Suppressor macrophage (primary cell): ENCODE measurements at regions not wholly inside any gene's neighbourhood (a gene's known extent, or its start where the extent isn't known, plus 50 kb on each side); places are given as distances from the start of the nearest gene placed in this dataset.

Source experiments
- DNase-seq, 4 experiments: peaks; one replicate each; pipeline ENCODE4 v3.0.0-alpha.2; 2020 to 2022

DNA sequence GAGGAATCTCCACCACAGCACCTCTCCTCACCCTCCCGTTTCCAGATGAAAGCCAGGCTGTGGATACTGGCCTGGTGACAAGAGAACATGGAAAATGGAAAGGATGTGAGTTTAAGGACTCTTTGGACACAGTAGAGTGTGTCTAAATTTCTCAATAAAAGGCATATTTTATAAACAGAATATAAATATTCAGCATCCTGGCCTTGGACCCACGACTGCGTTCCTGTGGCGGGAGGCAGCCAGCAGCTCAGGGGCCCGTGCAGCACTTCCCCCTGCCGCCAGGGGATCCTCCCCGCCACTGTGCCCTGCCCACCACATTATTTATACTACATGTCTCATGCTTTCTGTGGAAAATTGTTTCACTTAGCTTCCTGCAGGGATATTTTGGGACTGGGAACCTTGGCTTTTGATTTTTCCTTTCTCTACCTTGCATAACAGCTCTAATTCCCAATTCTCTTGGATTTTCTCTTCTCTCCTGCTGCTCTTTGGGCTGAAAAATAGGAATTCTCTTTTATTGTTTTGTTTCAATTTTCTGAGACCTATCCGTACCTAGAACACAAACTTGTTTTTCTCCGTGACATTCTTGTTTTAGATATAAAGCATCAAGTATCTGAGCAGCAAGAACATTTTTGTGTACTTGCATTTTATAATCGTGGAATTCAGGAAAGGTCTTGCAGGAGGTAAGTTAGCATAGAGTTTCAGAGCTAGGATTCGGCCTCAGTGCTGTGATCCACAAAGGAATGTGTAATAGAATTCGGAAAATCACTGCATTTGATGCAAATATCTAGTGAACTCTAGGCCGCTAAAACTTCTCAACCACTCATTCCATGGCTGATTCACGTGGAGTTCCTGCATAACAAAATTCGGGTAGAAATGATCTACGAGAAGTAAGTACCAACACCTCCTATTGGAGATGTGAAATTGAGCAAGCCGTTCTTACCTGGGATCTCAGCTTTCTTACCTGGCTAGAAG is 107.7 kb upstream of the SPATA13 start:
- DNase-seq, result no peak

DNA sequence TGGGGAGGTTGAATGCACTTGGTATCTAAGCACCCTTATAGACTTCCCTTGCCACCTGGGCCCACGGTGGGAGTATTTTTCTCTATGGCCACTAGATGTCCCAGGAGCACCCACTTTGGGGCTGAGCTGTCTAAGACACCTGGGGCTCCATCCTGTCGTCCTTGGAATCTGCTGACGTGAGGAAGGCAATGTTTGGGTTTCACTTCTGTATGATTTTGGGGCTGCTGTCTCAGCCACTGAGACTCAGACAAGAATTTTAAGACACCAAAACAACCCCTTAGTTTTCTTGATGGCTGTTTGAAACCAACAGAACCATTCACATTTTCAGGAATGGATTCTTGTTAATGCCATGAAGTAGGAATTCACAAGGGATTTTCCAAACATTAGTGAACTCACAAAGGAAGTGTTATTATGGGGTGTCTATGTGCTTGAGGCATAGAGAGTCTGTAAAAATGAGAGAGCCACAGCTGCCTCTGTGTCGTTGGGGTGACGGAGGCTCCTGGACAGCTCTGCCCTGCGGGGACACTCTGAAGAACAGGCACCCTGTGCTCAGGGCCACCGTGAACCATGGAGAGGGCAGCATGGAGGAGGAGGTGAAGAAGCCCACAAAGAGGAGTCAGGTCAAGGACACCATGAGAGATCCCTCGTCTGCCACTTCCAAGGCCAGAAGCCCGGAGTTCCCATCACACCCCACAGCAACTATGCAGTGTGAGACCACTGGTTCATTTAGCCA is 106.8 kb upstream of the SPATA13 start:
- DNase-seq, result peak; percentile 54 to 74 (median 66)

DNA sequence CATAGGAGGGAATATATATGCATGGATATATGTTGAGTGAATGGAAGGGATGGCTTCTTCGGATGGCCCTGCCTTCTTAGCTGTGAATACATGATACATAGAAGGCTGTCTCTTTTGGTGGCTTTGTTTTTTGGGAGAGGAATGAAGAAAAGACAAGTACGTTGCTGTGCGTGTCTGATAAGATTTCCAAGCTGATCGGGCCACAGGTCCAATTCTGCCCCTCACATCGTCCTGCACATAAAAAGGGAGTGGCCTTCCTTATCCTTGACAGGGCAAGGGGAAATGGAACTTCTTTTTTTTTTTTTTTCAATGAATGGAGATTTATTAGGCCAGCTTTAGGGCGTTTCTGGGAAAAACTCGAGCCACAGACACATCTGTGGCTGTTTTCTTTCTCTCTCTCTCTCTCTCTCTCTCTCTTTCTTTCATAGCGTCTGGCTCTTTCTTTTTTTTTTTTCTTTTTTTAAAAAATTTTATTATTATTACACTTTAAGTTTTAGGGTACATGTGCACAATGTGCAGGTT is 103.8 kb upstream of the SPATA13 start:
- DNase-seq, result no peak

DNA sequence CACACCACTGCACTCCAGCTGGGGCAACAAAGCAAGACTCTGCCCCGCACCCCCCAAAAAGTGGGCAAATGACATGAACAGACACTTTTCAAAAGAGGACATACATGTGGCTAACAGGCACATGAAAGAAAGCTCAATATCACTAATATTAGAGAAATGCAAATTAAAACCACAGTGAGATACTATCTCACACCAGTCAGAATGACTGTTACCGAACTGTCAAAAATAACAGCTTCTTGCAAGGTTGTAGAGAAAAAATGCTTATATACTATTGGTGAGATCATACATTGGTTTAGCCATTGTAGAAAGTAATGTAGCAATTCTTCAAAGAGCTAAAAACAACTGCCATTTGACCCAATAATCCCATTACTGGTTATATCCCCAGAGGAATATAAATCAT is 99.5 kb upstream of the SPATA13 start:
- no peak for DNase-seq

DNA sequence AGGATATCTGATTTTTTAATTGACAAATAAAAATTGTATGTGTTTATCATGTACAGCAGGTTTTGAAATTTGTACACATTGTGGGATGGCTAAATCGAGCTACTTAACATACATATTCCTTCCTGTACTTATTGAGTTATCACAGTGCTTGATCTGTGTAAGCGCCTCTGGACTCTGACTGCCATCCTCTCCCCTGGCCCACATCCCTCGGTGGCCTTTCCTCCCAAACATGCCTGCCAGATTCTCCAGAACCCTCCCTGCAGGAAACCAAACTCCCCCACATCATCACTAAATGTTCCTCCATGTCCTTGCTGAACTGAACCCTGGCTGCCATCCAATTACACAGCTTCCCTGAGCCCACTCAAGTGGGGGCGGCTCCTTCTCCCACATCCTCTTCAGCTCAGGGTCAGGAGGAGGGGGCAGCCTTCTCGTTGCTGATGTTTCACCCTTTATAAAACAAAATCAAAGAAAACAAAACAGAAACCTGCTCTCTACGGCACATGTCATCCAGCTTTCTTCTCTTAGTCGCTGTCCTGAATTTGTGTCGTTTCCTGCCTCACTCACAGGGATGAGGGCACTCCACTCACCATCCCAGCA is 97.1 kb upstream of the SPATA13 start:
- peak; percentile 14 to 60 (median 50) for DNase-seq

DNA sequence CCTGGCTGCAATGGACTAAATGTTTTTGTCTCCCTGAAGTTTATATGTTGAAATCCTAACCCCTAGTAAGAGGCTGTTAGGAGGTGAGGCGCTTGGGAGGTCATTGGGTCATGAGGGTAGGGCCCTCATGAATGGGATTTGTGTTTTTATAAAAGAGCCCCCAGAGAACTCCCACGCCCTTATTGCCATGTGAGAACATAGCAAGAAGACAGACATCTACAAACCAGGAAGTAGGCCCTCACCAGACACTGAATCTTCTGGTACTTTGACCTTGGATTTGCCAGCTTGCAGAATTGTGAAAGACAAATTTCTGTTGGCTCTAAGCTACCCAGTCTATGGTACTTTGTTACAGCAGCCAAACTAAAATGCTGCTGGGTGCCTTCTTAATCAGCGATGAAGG is 96.1 kb upstream of the SPATA13 start:
- peak; percentile 16 to 54 (median 36) for DNase-seq

DNA sequence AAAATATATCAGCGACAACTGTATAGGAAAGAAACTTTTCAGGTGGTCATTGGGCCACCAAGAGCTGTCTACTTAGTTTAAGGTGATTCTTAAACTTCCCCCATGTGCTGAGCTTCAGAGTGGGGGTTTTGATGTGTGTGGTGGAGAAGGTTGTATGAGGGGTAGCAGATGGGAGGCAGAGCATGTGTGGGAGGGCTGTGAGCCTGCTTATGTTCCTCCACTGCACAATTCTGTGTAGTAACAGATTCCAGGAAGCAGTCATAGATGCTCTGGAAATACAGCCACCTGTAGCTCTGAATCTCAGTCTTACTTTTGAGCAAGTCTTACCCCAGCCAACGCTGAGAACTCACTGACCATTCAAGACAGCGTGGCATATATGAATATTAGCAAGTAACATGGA is 95.3 kb upstream of the SPATA13 start:
- DNase-seq, result no peak

DNA sequence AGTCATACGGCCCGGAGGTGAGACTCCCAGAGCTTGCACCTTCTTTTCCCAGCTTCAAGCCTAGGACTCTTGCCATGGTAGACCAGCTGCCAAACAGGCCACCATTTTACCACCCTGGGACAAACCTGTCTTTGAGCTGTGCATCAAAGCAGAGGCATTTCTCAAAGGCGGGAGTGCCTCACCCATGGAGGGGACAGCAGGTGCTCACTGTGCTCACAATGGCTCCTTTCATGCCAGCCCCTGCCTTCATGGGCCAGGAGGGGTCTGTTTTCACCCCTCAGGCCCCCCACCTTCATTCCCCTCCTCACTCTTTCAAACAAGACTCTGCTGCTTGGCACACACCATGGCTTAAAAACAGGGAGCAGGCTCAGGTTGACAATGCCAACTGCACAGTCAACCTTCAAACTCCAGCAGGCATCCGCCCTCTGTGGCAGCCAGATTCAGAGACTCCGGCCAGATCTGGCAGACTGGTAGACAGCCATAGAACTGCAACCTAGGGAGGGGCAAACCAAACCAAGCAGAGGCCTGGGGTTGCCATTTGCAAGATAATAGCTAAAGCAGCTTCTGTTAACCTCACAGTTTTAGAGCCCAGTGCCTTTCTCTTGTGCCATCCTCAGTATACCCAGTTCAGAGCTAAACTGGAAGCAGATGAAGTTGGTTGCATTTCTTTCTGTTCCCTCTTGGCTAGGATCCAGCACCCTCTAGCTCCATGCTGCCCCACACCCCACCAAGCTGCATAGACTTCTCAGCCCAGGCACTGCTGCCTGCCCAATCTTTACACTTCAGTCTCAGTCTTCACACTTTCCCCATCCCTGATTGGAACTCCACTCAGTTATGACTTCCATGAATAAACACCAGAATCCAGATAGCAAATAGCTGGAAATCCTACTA is 93.9 kb upstream of the SPATA13 start:
- peak in 3 of 4 experiments; percentile 7 to 54 (median 39) for DNase-seq

DNA sequence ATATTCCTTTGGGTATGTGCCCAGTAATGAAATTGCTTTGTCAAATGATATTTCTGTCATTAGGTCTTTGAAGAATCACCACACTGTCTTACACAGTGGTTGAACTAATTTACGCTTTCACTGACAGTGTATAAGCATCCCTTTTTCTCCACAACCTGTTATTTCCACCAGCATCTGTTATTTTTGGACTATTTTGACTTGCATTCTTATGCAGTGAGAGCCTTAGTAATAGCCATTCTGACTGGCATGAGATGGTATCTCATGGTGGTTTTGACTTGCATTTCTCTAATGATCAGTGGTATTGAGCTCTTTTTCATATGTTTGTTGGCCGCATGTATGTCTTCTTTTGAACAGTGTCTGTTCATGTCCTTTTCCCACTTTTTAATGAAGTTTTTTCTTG is 92.0 kb upstream of the SPATA13 start:
- no peak for DNase-seq

DNA sequence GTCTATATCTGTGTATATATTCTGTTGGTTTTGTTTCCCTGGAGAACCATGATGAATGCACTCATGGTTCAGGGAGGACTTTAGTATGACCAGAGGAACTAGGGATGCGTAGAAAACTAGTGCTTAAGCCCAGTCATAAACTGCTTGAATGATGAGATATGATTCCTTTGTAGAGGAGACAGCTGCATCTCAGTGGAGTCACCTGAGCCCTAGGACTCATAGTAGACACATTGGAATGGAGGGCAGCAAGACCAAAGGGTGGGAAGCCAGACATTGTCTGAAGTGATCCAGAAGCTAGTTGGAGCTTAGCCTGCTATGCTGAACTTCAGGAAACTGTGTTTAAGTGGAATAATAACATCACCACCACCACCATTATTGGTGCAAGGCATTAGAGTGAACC is 89.5 kb upstream of the SPATA13 start:
- no peak for DNase-seq

DNA sequence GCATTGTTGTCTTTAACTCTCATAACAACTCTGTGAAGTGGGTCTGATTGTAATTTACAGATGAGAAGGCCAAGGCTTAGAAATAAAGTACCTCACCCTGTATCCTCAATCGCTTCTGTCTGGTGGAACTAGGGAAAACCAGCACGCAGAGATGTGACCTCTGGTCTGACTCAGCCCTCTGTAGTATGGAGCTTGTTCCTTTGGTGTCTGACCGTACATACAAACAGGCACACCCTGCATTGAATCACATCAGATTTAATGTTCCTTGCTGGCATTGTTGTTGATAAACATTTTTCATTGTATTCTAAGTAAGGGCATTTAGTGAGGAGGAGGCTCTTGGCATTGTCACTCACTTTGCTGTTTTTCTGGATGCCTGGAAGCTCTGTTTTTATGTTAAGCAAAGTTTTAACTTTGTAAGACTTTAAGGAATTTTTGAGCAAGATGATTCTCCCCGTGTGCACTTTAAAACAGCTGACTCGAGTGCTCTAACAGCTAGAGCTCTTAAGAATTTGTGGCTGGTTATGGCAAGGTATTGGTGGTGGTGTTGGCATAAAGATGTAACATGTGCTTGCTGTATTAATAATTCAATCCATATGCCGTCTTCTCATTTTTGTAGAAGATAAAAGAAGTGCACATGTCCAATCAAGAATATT is 89.0 kb upstream of the SPATA13 start:
- DNase-seq, result no peak

DNA sequence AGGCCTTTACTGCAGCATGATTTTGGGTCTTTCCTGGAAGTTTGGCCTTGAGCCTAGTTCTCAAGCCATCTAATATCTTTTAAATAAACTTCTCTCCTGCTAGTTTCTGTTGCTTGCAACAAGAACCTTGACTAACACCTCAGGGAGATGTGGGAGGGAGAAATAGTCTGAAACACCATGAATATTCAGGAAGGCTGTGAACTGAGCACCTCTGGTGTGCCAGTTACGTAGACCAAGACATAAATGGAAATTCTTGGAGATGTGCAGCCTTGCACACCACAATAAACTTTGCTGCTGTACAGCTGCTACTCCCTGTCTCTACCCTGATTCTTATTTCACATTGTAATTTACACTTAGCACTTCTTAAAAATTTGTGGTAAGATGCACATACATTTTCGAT is 86.9 kb upstream of the SPATA13 start:
- DNase-seq, result no peak

DNA sequence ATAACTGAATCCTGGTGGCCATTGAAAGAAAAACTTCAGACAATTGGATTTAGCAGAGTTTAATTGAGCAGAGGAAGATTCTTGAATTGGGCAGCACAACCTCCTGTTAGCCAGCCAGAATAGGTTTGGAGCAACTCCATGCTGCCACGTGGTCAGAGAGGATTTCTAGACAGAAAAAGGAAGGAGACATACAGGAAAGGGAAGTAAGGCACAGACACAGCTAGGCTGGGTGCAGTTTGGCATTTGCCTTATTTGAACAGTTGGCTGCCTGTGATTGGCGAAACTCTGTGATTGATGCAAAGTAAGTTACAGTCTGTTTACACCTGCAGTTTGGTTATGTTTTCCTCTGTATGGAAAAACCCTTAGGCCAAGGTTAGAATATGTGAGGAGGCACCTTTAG is 85.8 kb upstream of the SPATA13 start:
- DNase-seq, result peak; percentile 31 to 80 (median 68)

DNA sequence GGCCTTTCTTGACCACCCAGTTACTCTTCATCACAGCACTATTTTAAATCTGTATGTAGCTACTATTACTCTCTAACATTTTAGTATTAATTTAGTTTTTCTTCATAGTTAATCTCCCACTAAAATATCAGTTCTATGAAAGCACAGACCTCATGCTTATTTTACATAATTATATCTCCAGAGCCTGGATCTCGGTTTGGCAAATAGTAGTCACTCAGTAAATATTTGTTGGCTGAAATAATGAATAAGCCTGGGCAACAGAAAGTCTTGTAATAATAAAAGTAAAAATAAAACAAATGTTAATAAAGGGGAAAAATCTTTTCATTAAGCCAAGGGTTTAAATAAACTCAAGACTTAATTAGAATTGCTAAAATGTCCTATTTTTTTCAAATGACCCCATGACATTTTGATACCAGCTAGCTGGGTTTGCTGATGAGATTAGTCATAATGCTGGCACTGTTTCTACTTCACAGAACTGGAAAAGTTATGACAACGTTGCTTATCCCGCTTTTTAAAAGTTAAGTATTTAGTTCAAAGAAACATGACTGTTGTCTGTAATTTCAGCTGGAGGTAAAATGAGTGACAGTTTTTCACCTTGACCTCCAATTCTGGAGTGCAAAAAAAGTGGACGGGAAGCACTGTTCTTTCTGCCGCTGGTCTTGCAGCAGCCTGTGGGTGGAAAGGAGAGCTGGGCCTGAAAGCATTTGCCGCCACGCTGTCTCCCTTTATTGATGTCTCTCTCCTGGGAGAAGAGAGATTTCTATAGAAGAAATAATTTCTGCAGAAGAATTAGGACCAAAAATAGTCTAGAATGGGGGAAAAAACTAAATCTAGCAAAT is 85.2 kb upstream of the SPATA13 start:
- no peak for DNase-seq

DNA sequence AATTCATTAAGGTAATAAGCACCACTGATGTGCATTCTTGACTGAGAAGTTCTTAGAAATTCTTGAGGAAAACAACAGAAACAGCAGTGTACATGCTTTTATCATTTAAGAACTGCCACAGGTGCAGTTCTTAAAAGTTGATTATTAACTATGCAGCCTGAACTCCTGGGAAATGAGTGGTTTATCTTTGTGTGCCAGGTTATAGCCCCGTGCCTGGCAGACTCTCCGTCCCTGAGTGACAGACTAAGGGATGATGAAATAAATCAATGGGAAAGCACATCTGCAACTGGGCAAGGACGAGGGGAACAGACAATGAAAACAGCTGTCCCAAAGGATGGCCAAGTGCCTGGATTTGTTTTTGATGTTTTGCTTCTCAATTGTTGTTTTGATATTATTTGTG is 84.4 kb upstream of the SPATA13 start:
- DNase-seq, result no peak

DNA sequence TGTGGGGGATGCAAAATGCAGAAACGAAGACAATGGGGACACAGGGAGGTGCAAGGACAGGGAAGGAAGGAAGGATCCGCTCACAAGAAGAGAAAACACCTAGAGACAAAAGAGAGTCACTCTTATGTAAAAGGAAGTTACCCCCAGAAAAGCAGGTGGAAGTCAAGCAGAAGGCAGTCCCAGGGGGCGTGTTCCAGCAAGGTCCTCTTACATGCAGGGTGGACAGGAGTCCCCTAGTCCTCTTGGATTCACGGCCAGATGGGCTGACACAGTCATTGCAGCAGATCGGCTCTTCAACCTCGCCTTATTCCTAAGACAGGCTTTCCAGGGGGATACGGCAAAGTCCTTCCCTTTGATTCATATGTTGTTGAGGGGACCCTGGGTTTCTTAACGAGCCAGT is 83.9 kb upstream of the SPATA13 start:
- DNase-seq, result no peak

DNA sequence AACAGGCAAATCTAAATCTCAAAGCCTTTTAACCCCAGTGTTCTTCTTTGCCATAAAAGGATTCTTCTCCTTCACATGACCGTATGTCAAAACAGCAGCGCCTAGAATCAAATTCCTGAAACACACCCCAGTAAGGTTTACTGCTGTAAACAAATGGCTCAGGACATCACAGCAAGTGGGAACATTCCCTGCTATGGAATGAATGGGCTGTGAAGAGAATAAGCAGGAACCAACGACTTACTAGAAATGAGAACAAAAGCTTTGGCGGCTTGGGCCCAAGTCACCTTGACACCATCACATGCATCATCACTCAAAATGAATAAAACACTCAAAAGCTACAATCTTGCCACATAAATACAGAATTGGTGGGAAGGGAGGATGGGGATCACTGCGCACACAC is 80.4 kb upstream of the SPATA13 start:
- DNase-seq, result no peak

DNA sequence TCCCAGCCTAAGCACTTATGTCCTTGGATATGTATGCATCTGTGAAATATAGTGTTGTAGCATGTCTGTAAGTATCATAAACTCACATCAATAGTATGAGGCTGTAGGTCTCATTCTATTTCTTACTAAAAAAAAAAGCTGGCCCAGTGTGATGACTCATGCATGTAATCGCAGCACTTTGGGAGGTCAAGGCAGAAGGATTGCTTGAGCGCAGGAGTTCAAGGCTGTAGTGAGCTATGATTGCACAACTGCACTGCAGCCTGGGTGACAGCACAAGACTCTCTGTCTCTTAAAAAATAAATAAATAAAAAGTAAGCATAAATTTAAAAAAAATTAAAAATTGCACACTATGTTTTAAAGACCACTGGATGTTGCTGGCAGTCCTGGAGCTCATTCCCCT is 79.1 kb upstream of the SPATA13 start:
- DNase-seq, result no peak

DNA sequence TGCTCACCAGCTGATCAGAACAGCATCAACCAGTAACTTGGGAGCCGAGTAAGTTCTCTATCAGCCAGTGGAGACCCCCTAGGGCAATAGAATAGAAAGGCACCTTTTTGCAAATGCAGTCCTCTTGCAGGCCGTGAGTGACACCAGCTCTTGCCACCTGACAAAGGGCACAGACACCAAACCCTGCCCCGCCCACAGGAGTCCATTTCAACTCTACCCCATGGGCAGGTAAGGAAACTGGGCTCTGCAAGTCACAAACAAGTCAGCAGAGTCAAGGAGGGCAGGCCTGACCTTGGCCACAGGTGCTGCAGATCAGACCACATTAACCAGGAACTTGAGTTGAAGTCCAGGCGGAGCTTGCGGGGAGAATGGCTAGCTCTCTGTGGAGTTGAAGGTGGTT is 77.4 kb upstream of the SPATA13 start:
- DNase-seq, result no peak

DNA sequence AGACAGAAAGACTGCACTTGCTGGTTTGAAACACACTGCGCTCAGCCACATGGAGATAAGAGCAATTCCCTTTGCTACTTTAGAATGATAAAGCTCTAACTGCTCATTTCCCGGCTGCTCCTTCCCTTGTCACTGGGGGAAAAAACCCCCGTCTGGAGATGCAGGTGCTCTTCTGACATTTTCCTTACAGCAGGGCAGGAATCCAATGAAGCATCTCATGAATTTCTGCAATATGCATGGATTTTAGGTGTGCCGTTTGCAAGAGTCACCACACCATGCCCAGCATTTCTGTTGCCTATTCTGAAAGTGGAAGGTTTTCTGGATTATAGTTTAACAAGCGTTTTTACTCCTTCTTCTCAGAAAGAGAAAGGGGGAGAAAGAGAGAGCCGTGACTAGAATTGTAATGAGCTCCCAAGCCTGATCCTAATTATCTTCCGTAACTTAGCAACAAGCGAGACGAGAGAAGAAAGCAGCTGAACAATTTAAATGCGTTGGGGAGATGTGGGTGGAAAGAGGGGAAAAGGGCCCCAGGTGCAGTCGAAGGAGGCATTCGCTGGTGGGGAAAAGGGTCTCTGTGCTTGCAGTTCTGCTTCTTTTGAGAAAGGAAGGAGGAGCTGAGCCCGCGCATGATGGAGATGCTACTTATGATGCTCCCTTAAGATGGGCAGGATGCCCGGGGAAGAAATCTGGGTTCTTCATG is 76.6 kb upstream of the SPATA13 start:
- DNase-seq, result no peak
